Astrocyte (in vitro differentiated cells and primary cell): ENCODE measurements at regions not wholly inside any gene's neighbourhood (a gene's known extent, or its start where the extent isn't known, plus 50 kb on each side); places are given as distances from the start of the nearest gene placed in this dataset.

Source experiments
- CTCF ChIP-seq: IDR thresholded peaks from 2 replicates; pipeline ENCODE4 v1.5.1; 2011; ENCODE audit warnings: low read depth, mild to moderate bottlenecking, inconsistent platforms, low read length, moderate library complexity; ENCODE audit not compliant: insufficient read depth
- EZH2 ChIP-seq: IDR thresholded peaks from 2 replicates; pipeline ENCODE4 v1.6.1; 2012; ENCODE audit warnings: mild to moderate bottlenecking, low read length, inconsistent platforms; ENCODE audit not compliant: insufficient read depth

- TF ChIP-seq CTCF (no peak), EZH2 (no peak)
Observed at GRCh38 chr2:53334610-53335009, 433.0 kb upstream of the CHAC2 start.
